Endothelial cell of umbilical vein (primary cell): ENCODE measurements at regions not wholly inside any gene's neighbourhood (a gene's known extent, or its start where the extent isn't known, plus 50 kb on each side); places are given as distances from the start of the nearest gene placed in this dataset.

Source experiments
- BruUV-seq: library from RNA; stranded (reverse); fragments of 400-500 nt; replicated peaks from 2 replicates; lab custom pipeline; 2021; lab: Mats Ljungman, UMichigan
- CTCF ChIA-PET: fragments of 300-600, 350-600 bp; sonication (Branson Sonifier 250); formaldehyde crosslinking; loops from one replicate; lab custom pipeline; 2021; ENCODE audit warnings: antibody characterized with exemption, inconsistent platforms; lab: Charles Lee
- POLR2A ChIA-PET: fragments of 300-600, 350-600 bp; sonication (Branson Sonifier 250); formaldehyde crosslinking; loops from one replicate; lab custom pipeline; 2021; ENCODE audit warnings: antibody characterized with exemption, inconsistent platforms; lab: Charles Lee
- DNase-seq: peaks from one replicate; pipeline ENCODE4 v3.0.0-alpha.2; 2011; ENCODE audit warnings: low read depth, low spot score
- FAIRE-seq: peaks from 2 replicates; lab custom pipeline; 2011; peaks lifted over from hg19 to GRCh38; lab: Jason Lieb, UNC
- H2AFZ ChIP-seq: 2 replicates; pipeline ENCODE4 v1.6.0; 2012; ENCODE audit warnings: low read depth, low read length, control low read depth, inconsistent platforms
- H3K27ac ChIP-seq: 2 replicates; pipeline ENCODE4 v1.5.1; 2011; ENCODE audit warnings: low read depth, mild to moderate bottlenecking, control low read depth, low read length, moderate library complexity; ENCODE audit not compliant: insufficient read depth
- H3K27me3 ChIP-seq, 2 experiments: 2 replicates each; pipeline versions ENCODE4 v1.6.0 to v1.6.1; 2011; ENCODE audit warnings: low read length in 2 of 2, mixed read lengths in 1 of 2; ENCODE audit not compliant: control insufficient read depth in 2 of 2, insufficient read depth in 2 of 2
- H3K36me3 ChIP-seq, 2 experiments: 2 replicates in 1 of 2; 3 replicates in 1 of 2; pipeline ENCODE4 v1.5.1; 2011; ENCODE audit warnings: low read length in 2 of 2, mild to moderate bottlenecking in 1 of 2, moderate library complexity in 1 of 2; ENCODE audit not compliant: control insufficient read depth in 2 of 2, insufficient read depth in 2 of 2; ENCODE audit errors: extremely low read depth in 1 of 2
- H3K4me1 ChIP-seq: 3 replicates; pipeline ENCODE4 v1.5.1; 2011; ENCODE audit warnings: mild to moderate bottlenecking, low read length; ENCODE audit not compliant: control insufficient read depth, insufficient read depth; ENCODE audit errors: extremely low read depth
- H3K4me2 ChIP-seq: 2 replicates; pipeline ENCODE4 v1.6.1; 2011; ENCODE audit warnings: low read length, control low read depth, mixed read lengths; ENCODE audit not compliant: insufficient read depth
- H3K4me3 ChIP-seq, 3 experiments: fragments of 200-600 bp in 1 of 3; sonication (generic), shearing (Covaris generic) in 1 of 3; replicated peaks in 1 of 3; 2 replicates each; pipeline ENCODE4 v1.5.1; 2011 to 2016; ENCODE audit warnings: control low read depth in 3 of 3, low read length in 3 of 3, mild to moderate bottlenecking in 2 of 3, inconsistent platforms in 1 of 3, low read depth in 1 of 3, moderate library complexity in 1 of 3; ENCODE audit not compliant: insufficient read depth in 1 of 3
- H3K79me2 ChIP-seq: 2 replicates; pipeline ENCODE4 v1.6.0; 2012; ENCODE audit warnings: low read length, inconsistent platforms; ENCODE audit not compliant: control insufficient read depth, insufficient read depth
- H3K9ac ChIP-seq: replicated peaks from 2 replicates; pipeline ENCODE3; 2011; ENCODE audit warnings: low read length, control low read depth; ENCODE audit not compliant: insufficient read depth; ENCODE audit errors: extremely low read depth
- H3K9me1 ChIP-seq: replicated peaks from 3 replicates; pipeline ENCODE4 v1.6.0; 2011; ENCODE audit warnings: mild to moderate bottlenecking, low read length; ENCODE audit not compliant: control insufficient read depth, insufficient read depth; ENCODE audit errors: extremely low read depth
- H3K9me3 ChIP-seq: replicated peaks from 2 replicates; pipeline ENCODE4 v1.5.1; 2012; ENCODE audit warnings: low read length, inconsistent platforms; ENCODE audit not compliant: control insufficient read depth, insufficient read depth
- H4K20me1 ChIP-seq: replicated peaks from 2 replicates; pipeline ENCODE3; 2011; ENCODE audit warnings: mild to moderate bottlenecking, low read length; ENCODE audit not compliant: control insufficient read depth, insufficient read depth; ENCODE audit errors: extremely low read depth
- CTCF ChIP-seq, 2 donors: IDR thresholded peaks; 1 replicate in 1 of 2; 2 replicates in 1 of 2; pipeline ENCODE4 v1.5.1; 2011; ENCODE audit warnings: low read length in 2 of 2, mild to moderate bottlenecking in 2 of 2, moderate library complexity in 2 of 2, control low read depth in 1 of 2, inconsistent platforms in 1 of 2, low read depth in 1 of 2; ENCODE audit not compliant: insufficient read depth in 1 of 2; ENCODE audit errors: extremely low read depth in 1 of 2
- EZH2 ChIP-seq: IDR thresholded peaks from 2 replicates; pipeline ENCODE4 v1.6.1; 2012; ENCODE audit warnings: borderline replicate concordance, low read depth, mild to moderate bottlenecking, moderate library complexity, low read length, inconsistent platforms; ENCODE audit not compliant: severe bottlenecking
- FOS ChIP-seq: IDR thresholded peaks from 2 replicates; pipeline ENCODE4 v1.6.1; 2011; ENCODE audit warnings: mild to moderate bottlenecking, low read length, moderate library complexity, borderline replicate concordance; ENCODE audit not compliant: insufficient read depth
- GATA2 ChIP-seq: IDR thresholded peaks from 2 replicates; pipeline ENCODE4 v1.7.0; 2011; ENCODE audit warnings: low read depth, mild to moderate bottlenecking, moderate library complexity, mixed read lengths, low read length; ENCODE audit not compliant: insufficient read length, insufficient read depth
- JUN ChIP-seq: IDR thresholded peaks from 2 replicates; pipeline ENCODE4 v1.6.1; 2011; ENCODE audit warnings: borderline replicate concordance, low read depth; ENCODE audit not compliant: insufficient read length, insufficient read depth
- MAX ChIP-seq: IDR thresholded peaks from 2 replicates; pipeline ENCODE4 v1.6.1; 2011; ENCODE audit not compliant: insufficient read depth, insufficient read length
- MYC ChIP-seq: IDR thresholded peaks from one replicate; pipeline ENCODE4 v1.6.1; 2011; ENCODE audit warnings: mild to moderate bottlenecking, low read depth, low read length
- POLR2A ChIP-seq: IDR thresholded peaks from 2 replicates; pipeline ENCODE4 v1.6.1; 2012; ENCODE audit warnings: low read depth, mild to moderate bottlenecking, control low read depth, low read length
- POLR2AphosphoS5 ChIP-seq: IDR thresholded peaks from 2 replicates; pipeline ENCODE4 v1.6.1; 2012; ENCODE audit warnings: low read depth, mild to moderate bottlenecking, control low read depth, low read length, moderate library complexity; ENCODE audit not compliant: insufficient read depth
- dilution Hi-C: fragments of 300-500 bp; cut with MboI; formaldehyde crosslinking; loops from one replicate; pipeline ENCODE4 v1.15.0; 2019; ENCODE audit warnings: low sequenced_read_pairs; ENCODE audit not compliant: extremely low pct_ligation_motif_present
- intact Hi-C: fragments of 100-400 bp; cut with micrococcal nuclease; formaldehyde crosslinking; loops from one replicate; pipeline ENCODE4 v1.10.0; 2022

- dilution Hi-C loops: no loop called here
- DNase-seq: no peak
Measured at GRCh38 chr1:199585392-199585791, 442.1 kb upstream of the NR5A2 start.

More at GRCh38 chr1:199585392-199585791, 442.1 kb upstream of the NR5A2 start:
- Histone ChIP-seq H3K4me1 (no peaks in the 10 kb centered on the region), H3K36me3 (no peaks in the 10 kb centered on the region), H3K9me3 (no peaks in the 10 kb centered on the region), H3K4me2 (no peak overlapping the region), H4K20me1 (no peaks in the 10 kb centered on the region), H3K79me2 (no peaks in the 10 kb centered on the region), H2AFZ (no peak overlapping the region), H3K9me1 (no peaks in the 10 kb centered on the region), H3K27ac (no peak overlapping the region), H3K27me3 (peaks cover 0 to 6% of the 10 kb centered on the region in 2 experiments), H3K9ac (no peak overlapping the region), H3K4me3 (no peak overlapping the region)
- ChIA-PET CTCF (interaction anchor here (0.6 to 1.1 kb wide), 2 partner anchors 27 to 286 kb away, joined by 3 read pairs; no protein-coding TSS in a partner anchor), POLR2A (no interaction called here)
- TF ChIP-seq JUN: no peak
- TF ChIP-seq MAX: no peak
- no peak for TF ChIP-seq CTCF (IDR thresholded peaks at IDR 0.05; ENCODE audit: extremely low read depth in 1 of 2, insufficient read depth in 1 of 2, low read depth in 1 of 2, low read length in 2 of 2)
- TF ChIP-seq EZH2: no peak
- TF ChIP-seq FOS: no peak
- TF ChIP-seq GATA2: no peak
- TF ChIP-seq MYC: no peak
- TF ChIP-seq POLR2AphosphoS5: no peak
- no peak for TF ChIP-seq POLR2A
- intact Hi-C loops: no loop called here
- no TSS peak for BruUV-seq
- FAIRE-seq: no peak
